ENCODE measurements at regions not wholly inside any gene's neighbourhood (a gene's known extent, or its start where the extent isn't known, plus 50 kb on each side); places are given as distances from the start of the nearest gene placed in this dataset.

- DNase-seq: no peak
Measured at GRCh38 chr9:14427419-14427818, 113.5 kb upstream of the NFIB start.

- no peak for DNase-seq
Measured at GRCh38 chr9:14424983-14425382, 111.0 kb upstream of the NFIB start.

- DNase-seq: no peak
Measured at GRCh38 chr9:14424289-14424688, 110.3 kb upstream of the NFIB start.

GRCh38 chr9:14423815-14424261 lies 109.9 kb upstream of the NFIB start:
- no peak for DNase-seq

GRCh38 chr9:14421291-14421690 lies 107.3 kb upstream of the NFIB start:
- no peak for DNase-seq

GRCh38 chr9:14418941-14419937 lies 105.3 kb upstream of the NFIB start:
- DNase-seq: no peak

- DNase-seq: no peak
Measured at GRCh38 chr9:14418301-14418940, 104.5 kb upstream of the NFIB start.

- no peak for DNase-seq
Measured at GRCh38 chr9:14417237-14417636, 103.3 kb upstream of the NFIB start.

GRCh38 chr9:14415947-14416346 lies 102.0 kb upstream of the NFIB start:
- no peak for DNase-seq

- DNase-seq: no peak
Measured at GRCh38 chr9:14413812-14414211, 99.9 kb upstream of the NFIB start.

GRCh38 chr9:14412775-14413174 lies 98.8 kb upstream of the NFIB start:
- DNase-seq: no peak

GRCh38 chr9:14406463-14406862 lies 92.5 kb upstream of the NFIB start:
- no peak for DNase-seq

- no peak for DNase-seq
Measured at GRCh38 chr9:14405176-14405706, 91.3 kb upstream of the NFIB start.

- DNase-seq: no peak
Measured at GRCh38 chr9:14403081-14403480, 89.1 kb upstream of the NFIB start.

GRCh38 chr9:14402583-14402982 lies 88.6 kb upstream of the NFIB start:
- DNase-seq: no peak

- DNase-seq: no peak
Measured at GRCh38 chr9:14401911-14402310, 88.0 kb upstream of the NFIB start.

- DNase-seq: no peak
Measured at GRCh38 chr9:14400658-14400995, 86.7 kb upstream of the NFIB start.

- DNase-seq: no peak
Measured at GRCh38 chr9:14399756-14400657, 86.1 kb upstream of the NFIB start.

- no peak for DNase-seq
Measured at GRCh38 chr9:14398473-14398872, 84.5 kb upstream of the NFIB start.

- no peak for DNase-seq
Measured at GRCh38 chr9:14396171-14396570, 82.2 kb upstream of the NFIB start.

- DNase-seq: no peak
Measured at GRCh38 chr9:14395317-14396082, 81.6 kb upstream of the NFIB start.

GRCh38 chr9:14393418-14393817 lies 79.5 kb upstream of the NFIB start:
- DNase-seq: no peak
